ENCODE measurements at regions not wholly inside any gene's neighbourhood (a gene's known extent, or its start where the extent isn't known, plus 50 kb on each side); places are given as distances from the start of the nearest gene placed in this dataset.
A peak's percentile ranks its signal among the peaks of the same experiment; 100 is the strongest.
"Not testable (repeated sequence)": the region's sequence is repeated elsewhere in the genome, so short reads cannot be mapped to it uniquely, and the experiment has no call there.

- no peak for DNase-seq
Measured at GRCh38 chr7:68122801-68123200, 1126.2 kb downstream of the TYW1 start.

DNA sequence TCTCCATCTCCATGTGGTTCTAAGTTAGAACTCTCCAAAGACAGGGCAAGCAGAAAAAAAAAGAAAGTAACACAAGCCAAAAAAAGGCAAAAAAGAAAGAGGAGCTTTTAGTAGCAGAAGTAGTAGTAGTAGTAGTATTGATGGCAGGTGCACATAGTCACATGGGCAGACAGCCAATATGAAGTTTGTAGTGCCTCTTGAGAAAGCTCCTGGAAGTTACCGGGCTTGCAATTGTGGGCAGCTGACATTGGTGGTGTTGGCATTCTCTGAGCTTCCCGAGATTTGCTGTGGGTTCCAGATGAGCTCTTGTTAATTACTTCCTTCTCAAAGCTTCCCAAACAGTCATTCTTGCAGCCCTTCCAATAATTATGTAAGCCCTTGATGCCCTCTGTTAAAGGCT is 1128.5 kb downstream of the TYW1 start:
- no peak for DNase-seq

DNA sequence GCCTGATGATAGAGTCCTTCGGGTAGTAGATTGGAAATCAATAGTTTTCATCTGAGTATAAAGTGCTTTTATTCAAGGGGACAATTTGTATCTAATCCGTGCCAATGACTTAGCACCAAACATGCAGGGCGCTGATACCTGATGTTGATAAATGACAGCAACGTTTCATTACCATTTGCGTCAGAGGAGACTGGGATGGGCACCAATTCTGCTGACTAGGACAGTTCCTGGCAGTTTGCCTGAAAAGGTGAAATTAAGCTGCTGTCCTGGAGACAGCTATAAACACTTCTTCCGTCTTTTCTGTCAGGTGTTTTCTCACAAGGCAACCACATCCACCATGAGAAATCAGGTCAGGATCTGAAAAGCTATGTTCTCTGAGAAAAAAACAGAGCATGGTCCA is 1136.4 kb downstream of the TYW1 start:
- DNase-seq = no peak

GRCh38 chr7:68143345-68143744 is 1146.7 kb downstream of the TYW1 start:
- DNase-seq = no peak

GRCh38 chr7:68146983-68147382 is 1150.3 kb downstream of the TYW1 start:
- DNase-seq = no peak

- no peak for DNase-seq
Measured at GRCh38 chr7:68147614-68148238, 1151.1 kb downstream of the TYW1 start.

DNA sequence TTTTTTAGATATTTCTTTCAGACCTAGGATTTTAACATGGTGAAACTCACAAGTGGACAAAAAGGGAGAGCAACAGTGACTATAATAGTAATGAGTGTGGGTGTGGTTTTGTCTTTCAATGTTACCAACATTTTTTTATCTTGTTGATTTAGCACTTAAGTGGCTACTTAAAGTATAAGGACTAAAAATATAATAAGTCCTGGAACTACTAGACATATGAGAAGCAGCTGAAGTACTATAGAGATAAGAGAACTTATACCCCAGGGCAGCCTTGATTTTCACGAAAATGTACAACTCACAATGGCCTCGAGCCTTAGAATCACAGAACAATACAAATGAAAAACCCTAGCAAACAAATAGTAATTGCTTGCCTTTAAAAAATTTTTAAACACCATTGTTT is 1151.8 kb downstream of the TYW1 start:
- no peak for DNase-seq

DNA sequence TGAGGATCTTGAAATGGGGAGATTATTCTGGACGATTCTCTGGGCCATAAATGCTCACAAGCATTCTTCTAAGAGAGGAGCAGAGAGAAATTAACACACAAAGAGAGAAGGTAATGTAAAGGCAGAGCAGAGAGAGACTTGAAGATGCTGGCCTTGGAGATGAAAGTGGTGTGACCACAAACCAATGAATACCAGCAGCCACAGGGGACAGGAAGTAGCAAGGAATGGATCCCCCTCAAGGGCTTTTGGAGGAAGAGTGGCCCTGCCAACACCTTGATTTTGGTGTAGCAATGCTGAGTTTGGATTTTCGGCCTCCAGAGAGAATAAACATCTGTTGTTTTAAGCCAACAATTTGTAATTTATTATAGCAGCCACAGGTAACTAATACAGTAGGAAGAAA is 1155.6 kb downstream of the TYW1 start:
- no peak for DNase-seq

DNA sequence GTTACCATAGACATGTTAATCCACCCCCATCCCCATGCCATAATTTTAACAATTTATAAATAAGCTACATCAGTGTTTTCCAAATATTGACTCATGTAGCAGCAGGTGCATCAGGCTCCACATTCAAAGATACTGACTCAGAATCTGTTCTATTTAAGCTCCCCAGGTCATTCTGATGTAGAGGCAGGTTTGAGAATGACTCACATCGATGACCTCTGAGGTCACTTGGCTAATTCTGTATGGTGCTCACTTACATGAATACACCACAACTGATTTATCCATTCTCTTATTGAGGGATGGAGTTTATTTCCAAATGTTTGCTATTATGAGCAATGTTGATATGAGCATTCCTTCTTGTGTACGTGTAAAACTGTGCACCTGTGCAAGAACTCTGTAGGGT is 1159.0 kb downstream of the TYW1 start:
- no peak for DNase-seq

- DNase-seq = no peak
Measured at GRCh38 chr7:68158686-68159295, 1162.2 kb downstream of the TYW1 start.

DNA sequence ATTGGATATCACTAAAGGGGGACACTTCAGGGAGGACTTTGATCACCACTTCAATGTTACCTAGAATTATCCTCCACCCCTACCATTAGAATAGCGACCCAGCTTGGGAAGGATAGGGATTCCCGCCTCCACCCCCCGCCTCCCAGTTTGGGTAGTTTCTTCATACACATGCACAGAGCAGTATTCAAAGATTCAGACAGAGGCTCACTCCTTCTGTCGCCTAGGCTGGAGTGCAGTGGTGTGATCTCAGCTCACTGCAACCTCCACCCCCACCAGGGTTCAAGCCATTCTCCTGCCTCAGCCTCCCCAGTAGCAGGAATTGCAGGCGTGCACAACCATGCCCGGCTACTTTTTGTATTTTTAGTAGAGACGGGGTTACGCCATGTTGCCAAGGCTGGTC is 1166.1 kb downstream of the TYW1 start:
- no peak for DNase-seq

DNA sequence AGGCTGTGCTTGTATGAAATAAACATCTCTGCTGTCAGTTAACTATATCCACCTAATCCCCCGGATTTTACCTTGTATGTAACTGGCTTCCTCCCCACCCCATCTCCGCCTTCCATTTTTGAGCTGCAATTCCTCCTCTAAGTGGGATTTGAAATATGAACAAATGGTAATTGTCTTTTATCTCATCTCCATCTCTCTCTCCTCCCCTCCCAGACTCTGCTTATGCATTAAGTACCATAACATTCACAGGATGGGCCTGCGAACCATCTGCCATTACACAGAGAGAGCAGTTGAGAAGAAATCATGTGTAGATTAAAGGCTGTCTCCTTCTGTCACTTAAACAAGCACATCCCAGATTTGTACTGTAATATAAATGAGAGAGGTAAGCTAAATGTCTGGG is 1169.9 kb downstream of the TYW1 start:
- no peak for DNase-seq

DNA sequence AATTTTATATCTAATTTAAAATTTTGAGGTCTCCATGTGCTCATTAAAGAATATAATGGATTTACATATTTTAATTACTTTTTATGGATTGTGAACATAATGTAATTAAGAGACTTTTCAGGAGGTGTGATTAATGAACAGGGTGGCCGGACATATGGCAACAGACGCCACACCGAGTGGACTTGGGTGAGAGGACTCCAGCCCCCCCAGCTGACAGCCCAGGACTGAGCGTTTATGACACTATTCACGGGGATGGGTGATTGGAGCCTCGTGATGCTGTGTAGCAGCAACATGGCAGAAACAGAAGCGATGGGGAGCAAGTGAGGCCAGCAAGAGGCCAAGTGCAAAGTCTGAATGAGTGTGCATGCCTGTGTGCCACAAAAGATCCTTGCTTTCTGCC is 1176.9 kb downstream of the TYW1 start:
- no peak for DNase-seq

GRCh38 chr7:68176974-68177373 is 1180.3 kb downstream of the TYW1 start:
- peak; percentile 20 for DNase-seq

- DNase-seq = no peak
Measured at GRCh38 chr7:68180761-68181160, 1184.1 kb downstream of the TYW1 start.

GRCh38 chr7:68183176-68183575 is 1186.5 kb downstream of the TYW1 start:
- no peak for DNase-seq

- no peak for DNase-seq
Measured at GRCh38 chr7:68185631-68186456, 1189.2 kb downstream of the TYW1 start.

DNA sequence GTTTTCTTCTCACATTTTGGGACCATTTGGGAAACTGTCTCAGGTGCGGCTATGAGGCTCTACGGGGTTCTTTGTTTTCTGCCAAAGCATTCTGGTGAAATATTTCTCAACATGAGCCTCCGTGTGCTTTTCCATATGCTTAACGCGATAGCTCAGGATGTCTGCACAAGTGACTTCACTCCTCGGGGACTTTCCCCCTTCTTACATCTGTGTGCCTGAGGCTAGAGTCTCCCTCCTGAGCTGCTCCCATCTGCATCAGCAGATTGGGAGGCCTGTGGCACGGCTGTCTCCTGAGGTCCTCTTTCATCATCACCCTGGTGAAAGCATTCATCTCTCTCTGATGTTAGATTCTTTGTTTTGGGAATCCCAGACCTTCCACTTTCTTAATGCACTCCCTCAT is 1190.9 kb downstream of the TYW1 start:
- DNase-seq = no peak

DNA sequence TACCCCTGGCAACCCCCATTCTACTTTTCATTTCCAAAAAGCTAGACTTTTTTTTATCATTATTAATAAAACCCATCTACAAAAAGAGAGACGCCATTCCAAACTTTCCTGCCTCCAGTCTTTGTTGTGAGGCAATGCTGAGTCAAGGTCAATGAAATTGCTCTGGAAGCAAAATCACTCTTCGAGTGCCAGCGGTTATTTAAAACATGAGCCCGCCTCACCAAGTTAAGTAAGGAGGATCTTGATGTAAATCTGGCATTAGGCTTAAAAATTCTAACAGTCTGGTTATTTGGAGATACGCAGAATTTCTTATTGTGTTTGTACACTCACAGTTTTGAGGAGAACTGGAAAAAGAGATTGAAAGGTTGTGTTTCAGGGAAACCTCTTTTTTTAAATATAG is 1196.3 kb downstream of the TYW1 start:
- DNase-seq = no peak

- not testable (repeated sequence) for DNase-seq
Measured at GRCh38 chr7:68195642-68196041, 1199.0 kb downstream of the TYW1 start.

- DNase-seq = no peak
Measured at GRCh38 chr7:68200051-68200670, 1203.5 kb downstream of the TYW1 start.

- DNase-seq = no peak
Measured at GRCh38 chr7:68203251-68203650, 1206.6 kb downstream of the TYW1 start.

GRCh38 chr7:68205826-68206225 is 1209.2 kb downstream of the TYW1 start:
- no peak for DNase-seq

- no peak for DNase-seq
Measured at GRCh38 chr7:68206946-68207485, 1210.4 kb downstream of the TYW1 start.

Measured in activated CD4-positive, alpha-beta T cell treated with anti-CD3 and anti-CD28 coated beads, Interleukin-2, amount 50 U/mL, for 16 hours (primary cell).